PC-3 (cell line): ENCODE measurements at regions not wholly inside any gene's neighbourhood (a gene's known extent, or its start where the extent isn't known, plus 50 kb on each side); places are given as distances from the start of the nearest gene placed in this dataset.

Experiments used
- ATAC-seq: fragments of 200-7000 bp; cut with Tn5 transposase; 2 replicates; pipeline ENCODE4 v1.9.1; 2020; ENCODE audit warnings: mild to moderate bottlenecking, moderate library complexity
- BruUV-seq: library from RNA; stranded (reverse); fragments of 400-500 nt; replicated peaks from 2 replicates; lab custom pipeline; 2021; lab: Mats Ljungman, UMichigan
- CTCF ChIA-PET: fragments of 300-600 bp; sonication (Branson Sonifier 250); formaldehyde crosslinking; loops from one replicate; lab custom pipeline; 2022; ENCODE audit warnings: antibody characterized with exemption; lab: Charles Lee
- POLR2A ChIA-PET: fragments of 300-600 bp; sonication (Branson Sonifier 250); formaldehyde crosslinking; loops from one replicate; lab custom pipeline; 2022; ENCODE audit warnings: antibody characterized with exemption; ENCODE audit not compliant: unreplicated experiment; lab: Charles Lee
- DNase-seq: peaks from one replicate; pipeline ENCODE4 v3.0.0-alpha.2; 2015
- H2AFZ ChIP-seq: fragments of 300-600 bp; sonication (generic); 2 replicates; pipeline ENCODE4 v1.6.0; 2016; ENCODE audit warnings: antibody characterized with exemption, low read length
- H3F3A ChIP-seq: fragments of 300-600 bp; sonication (generic); one replicate; pipeline ENCODE4 v1.6.0; 2017; ENCODE audit warnings: antibody characterized with exemption, low read length, control low read depth, mild to moderate bottlenecking; ENCODE audit not compliant: unreplicated experiment
- H3K27ac ChIP-seq: fragments of 300-600 bp; sonication (generic); 2 replicates; pipeline ENCODE4 v1.5.1; 2016; ENCODE audit warnings: mild to moderate bottlenecking, low read length
- H3K27me3 ChIP-seq: fragments of 300-600 bp; sonication (generic); 2 replicates; pipeline ENCODE4 v1.6.1; 2016; ENCODE audit warnings: low read length, mixed read lengths
- H3K36me3 ChIP-seq: fragments of 300-600 bp; sonication (generic); 2 replicates; pipeline ENCODE4 v1.6.1; 2016; ENCODE audit warnings: low read depth, mixed run types, low read length, mixed read lengths
- H3K4me1 ChIP-seq: fragments of 300-600 bp; sonication (generic); 2 replicates; pipeline ENCODE4 v1.5.1; 2016; ENCODE audit warnings: low read length; ENCODE audit not compliant: insufficient read depth
- H3K4me2 ChIP-seq: fragments of 300-600 bp; sonication (generic); 2 replicates; pipeline ENCODE4 v1.6.0; 2016; ENCODE audit warnings: low read length
- H3K4me3 ChIP-seq: fragments of 300-600 bp; sonication (generic); 2 replicates; pipeline ENCODE4 v1.5.1; 2016; ENCODE audit warnings: mild to moderate bottlenecking, low read length, mixed read lengths
- H3K79me2 ChIP-seq: fragments of 300-600 bp; sonication (generic); 2 replicates; pipeline ENCODE4 v1.6.1; 2017; ENCODE audit warnings: low read length, mixed read lengths
- H3K9ac ChIP-seq: fragments of 300-600 bp; sonication (generic); 2 replicates; pipeline ENCODE4 v1.6.0; 2016; ENCODE audit warnings: mild to moderate bottlenecking, low read length
- H3K9me2 ChIP-seq: fragments of 300-600 bp; sonication (generic); replicated peaks from 2 replicates; pipeline ENCODE4 v1.6.1; 2016; ENCODE audit warnings: mixed run types, low read length, mixed read lengths
- H3K9me3 ChIP-seq: fragments of 300-600 bp; sonication (generic); 2 replicates; pipeline ENCODE4 v1.6.1; 2016; ENCODE audit warnings: low read length, mixed read lengths
- H4K20me1 ChIP-seq: fragments of 300-600 bp; sonication (generic); 2 replicates; pipeline ENCODE4 v1.6.1; 2016; ENCODE audit warnings: low read length, mixed read lengths
- EZH2 ChIP-seq: fragments of 300-600 bp; sonication (generic); IDR thresholded peaks from one replicate; pipeline ENCODE4 v1.6.1; 2017; ENCODE audit warnings: antibody characterized with exemption, mild to moderate bottlenecking, low read length; ENCODE audit not compliant: unreplicated experiment
- EZH2phosphoT487 ChIP-seq: fragments of 300-600 bp; sonication (generic); IDR thresholded peaks from 2 replicates; pipeline ENCODE4 v1.6.1; 2018; ENCODE audit warnings: mild to moderate bottlenecking, antibody characterized with exemption, low read length, borderline replicate concordance
- intact Hi-C: fragments of 100-400 bp; cut with micrococcal nuclease; formaldehyde crosslinking; loops from 2 replicates; pipeline ENCODE4 v1.9.0; 2023
- TF ChIP-seq, protein P1 (sequence below): fragments of 300-600 bp; sonication (generic); conservative IDR thresholded peaks from 2 replicates; pipeline ENCODE4 v1.5.1; 2017; ENCODE audit warnings: antibody characterized with exemption, low read depth, mild to moderate bottlenecking, low read length

GRCh38 chr7:124323597-124323996 lies 290.7 kb upstream of the TMEM229A start:
- intact Hi-C loops: loop anchor here (5.0 kb wide), 3 partner anchors 139 to 459 kb away; no protein-coding TSS in a partner anchor
- ATAC-seq: no peak
- ChIA-PET CTCF (no interaction called here), POLR2A (no interaction called here)
- BruUV-seq: no TSS peak
- Histone ChIP-seq H3K4me2 (peak overlapping the region; percentile 53), H2AFZ (no peak overlapping the region), H3K9ac (peak overlapping the region; percentile 43), H3F3A (no peaks in the 10 kb centered on the region), H3K27ac (peak overlapping the region; percentile 83), H3K36me3 (no peaks in the 10 kb centered on the region), H3K9me2 (no peaks in the 10 kb centered on the region), H3K27me3 (no peaks in the 10 kb centered on the region), H4K20me1 (no peaks in the 10 kb centered on the region), H3K79me2 (no peaks in the 10 kb centered on the region), H3K4me3 (peak overlapping the region; percentile 11; the same call in 1 of the 2 replicates), H3K9me3 (no peaks in the 10 kb centered on the region), H3K4me1 (peaks cover 40% of the 10 kb centered on the region)
- no peak for DNase-seq
- no peak for TF ChIP-seq EZH2

GRCh38 chr7:124322561-124322960 lies 289.7 kb upstream of the TMEM229A start:
- Histone ChIP-seq H3K9me3 (no peaks in the 10 kb centered on the region), H3K4me3 (no peak overlapping the region), H3K9me2 (no peaks in the 10 kb centered on the region), H3F3A (no peaks in the 10 kb centered on the region), H4K20me1 (no peaks in the 10 kb centered on the region), H3K36me3 (no peaks in the 10 kb centered on the region), H3K27me3 (no peaks in the 10 kb centered on the region), H3K79me2 (no peaks in the 10 kb centered on the region), H3K4me1 (peaks cover 47% of the 10 kb centered on the region), H2AFZ (no peak overlapping the region), H3K9ac (no peak overlapping the region), H3K27ac (no peak overlapping the region), H3K4me2 (0 out of 2 replicates have a peak overlapping the region, but pooled peaks have one; percentile 8)
- DNase-seq: peak; percentile 62
- ChIA-PET POLR2A (no interaction called here), CTCF (no interaction called here)
- no TSS peak for BruUV-seq
- TF ChIP-seq, protein P1, sequence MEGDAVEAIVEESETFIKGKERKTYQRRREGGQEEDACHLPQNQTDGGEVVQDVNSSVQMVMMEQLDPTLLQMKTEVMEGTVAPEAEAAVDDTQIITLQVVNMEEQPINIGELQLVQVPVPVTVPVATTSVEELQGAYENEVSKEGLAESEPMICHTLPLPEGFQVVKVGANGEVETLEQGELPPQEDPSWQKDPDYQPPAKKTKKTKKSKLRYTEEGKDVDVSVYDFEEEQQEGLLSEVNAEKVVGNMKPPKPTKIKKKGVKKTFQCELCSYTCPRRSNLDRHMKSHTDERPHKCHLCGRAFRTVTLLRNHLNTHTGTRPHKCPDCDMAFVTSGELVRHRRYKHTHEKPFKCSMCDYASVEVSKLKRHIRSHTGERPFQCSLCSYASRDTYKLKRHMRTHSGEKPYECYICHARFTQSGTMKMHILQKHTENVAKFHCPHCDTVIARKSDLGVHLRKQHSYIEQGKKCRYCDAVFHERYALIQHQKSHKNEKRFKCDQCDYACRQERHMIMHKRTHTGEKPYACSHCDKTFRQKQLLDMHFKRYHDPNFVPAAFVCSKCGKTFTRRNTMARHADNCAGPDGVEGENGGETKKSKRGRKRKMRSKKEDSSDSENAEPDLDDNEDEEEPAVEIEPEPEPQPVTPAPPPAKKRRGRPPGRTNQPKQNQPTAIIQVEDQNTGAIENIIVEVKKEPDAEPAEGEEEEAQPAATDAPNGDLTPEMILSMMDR: no peak
- TF ChIP-seq EZH2 (no peak), EZH2phosphoT487 (no peak)
- peak; percentile 29; the same call in 1 of the 2 replicates for ATAC-seq
- intact Hi-C loops: loop anchor here (5.0 kb wide), 3 partner anchors 140 to 460 kb away; no protein-coding TSS in a partner anchor

GRCh38 chr7:124318721-124319450 lies 286.0 kb upstream of the TMEM229A start:
- intact Hi-C loops: loop anchor here (1.0 to 2.0 kb wide), 3 partner anchors 34 to 404 kb away; no protein-coding TSS in a partner anchor
- H3F3A ChIP-seq: no peaks in the 10 kb centered on the region
- ChIA-PET POLR2A (no interaction called here), CTCF (no interaction called here)
- peak overlapping the region; percentile 12; the same call in 1 of the 2 replicates for H3K4me3 ChIP-seq
- no peaks in the 10 kb centered on the region for H4K20me1 ChIP-seq
- no peak for TF ChIP-seq EZH2
- TF ChIP-seq EZH2phosphoT487: no peak
- TF ChIP-seq, protein P1: no peak
- no TSS peak for BruUV-seq
- H3K27me3 ChIP-seq: no peaks in the 10 kb centered on the region
- DNase-seq (peak; percentile 71), ATAC-seq (peak; percentile 85)
- H3K79me2 ChIP-seq: no peaks in the 10 kb centered on the region
- no peaks in the 10 kb centered on the region for H3K9me2 ChIP-seq
- H3K4me1 ChIP-seq: peaks cover 35% of the 10 kb centered on the region
- H3K9ac ChIP-seq: no peak overlapping the region
- no peaks in the 10 kb centered on the region for H3K36me3 ChIP-seq
- peak overlapping the region; percentile 63 for H3K4me2 ChIP-seq
- H2AFZ ChIP-seq: no peak overlapping the region
- peak overlapping the region; percentile 76 for H3K27ac ChIP-seq
- no peaks in the 10 kb centered on the region for H3K9me3 ChIP-seq
